ENCODE measurements at regions not wholly inside any gene's neighbourhood (a gene's known extent, or its start where the extent isn't known, plus 50 kb on each side); places are given as distances from the start of the nearest gene placed in this dataset.

GRCh38 chr3:30546934-30547333 is 59.5 kb upstream of the TGFBR2 start:
- TF ChIP-seq CTCF (conservative IDR thresholded peaks at IDR 0.05; ENCODE audit: low read depth, low read length) (no peak), POLR2A (IDR thresholded peaks at IDR 0.05; ENCODE audit: low read depth, low read length) (no peak), CHD1 (IDR thresholded peaks at IDR 0.05; ENCODE audit: low read depth, low read length) (no peak), FOS (IDR thresholded peaks at IDR 0.05; ENCODE audit: low read depth, low read length) (no peak), MAFK (IDR thresholded peaks at IDR 0.05; ENCODE audit: low read depth, low read length) (no peak), MAZ (IDR thresholded peaks at IDR 0.05; ENCODE audit: borderline replicate concordance, low read depth, low read length) (no peak), RFX5 (IDR thresholded peaks at IDR 0.05; ENCODE audit: low read depth, low read length) (no peak), BHLHE40 (IDR thresholded peaks at IDR 0.05; ENCODE audit: low read depth, low read length) (no peak), SMC3 (IDR thresholded peaks at IDR 0.05; ENCODE audit: low read depth, low read length) (no peak), USF2 (IDR thresholded peaks at IDR 0.05; ENCODE audit: low read depth, low read length) (no peak), RAD21 (IDR thresholded peaks at IDR 0.05; ENCODE audit: low read length) (no peak), MXI1 (IDR thresholded peaks at IDR 0.05; ENCODE audit: borderline replicate concordance, low read depth, low read length) (no peak), ELK1 (IDR thresholded peaks at IDR 0.05; ENCODE audit: borderline replicate concordance, low read depth, low read length) (no peak)

All from IMR-90 (cell line).